Activated naive CD8-positive, alpha-beta T cell treated with anti-CD3 and anti-CD28 coated beads, Interleukin-2, amount 10 ng/mL, durations not matched to agents 7 days and 5 days (primary cell): ENCODE measurements at regions not wholly inside any gene's neighbourhood (a gene's known extent, or its start where the extent isn't known, plus 50 kb on each side); places are given as distances from the start of the nearest gene placed in this dataset.
"Not testable (repeated sequence)": the region's sequence is repeated elsewhere in the genome, so short reads cannot be mapped to it uniquely, and the experiment has no call there.

Experiments
- ATAC-seq: fragments of 150-1000 bp; cut with Tn5 transposase; one replicate; pipeline ENCODE4 v1.10.0; 2021; ENCODE audit warnings: low read depth, moderate library complexity
- POLR2A ChIA-PET: fragments of 350-600 bp; sonication (Branson Sonifier 250); formaldehyde crosslinking; loops from one replicate; lab custom pipeline; 2021; ENCODE audit warnings: antibody characterized with exemption; lab: Charles Lee
- DNase-seq: peaks from one replicate; pipeline ENCODE4 v3.0.0; 2021
- H3K27ac Mint-ChIP-seq: one replicate; pipeline ENCODE4 v1.8.0; 2022; ENCODE audit warnings: mild to moderate bottlenecking, mixed read lengths
- H3K27me3 Mint-ChIP-seq: one replicate; pipeline ENCODE4 v1.8.0; 2022; ENCODE audit warnings: mild to moderate bottlenecking, moderate library complexity, mixed read lengths
- H3K36me3 Mint-ChIP-seq: one replicate; pipeline ENCODE4 v1.8.0; 2021; ENCODE audit warnings: mild to moderate bottlenecking, mixed read lengths
- H3K4me1 Mint-ChIP-seq: one replicate; pipeline ENCODE4 v1.8.0; 2021; ENCODE audit warnings: mixed read lengths
- H3K4me3 Mint-ChIP-seq: one replicate; pipeline ENCODE4 v1.8.0; 2022; ENCODE audit warnings: mild to moderate bottlenecking, moderate library complexity, mixed read lengths
- H3K9me3 Mint-ChIP-seq: one replicate; pipeline ENCODE4 v1.8.0; 2021; ENCODE audit warnings: mixed read lengths

GRCh38 chr2:143873886-143874285 is 646.0 kb downstream of the ZEB2 start:
- POLR2A ChIA-PET, result no interaction called here
- no peak overlapping the region for H3K4me3 Mint-ChIP-seq
- ATAC-seq (no peak), DNase-seq (no peak)
- no peaks in the 10 kb centered on the region for H3K36me3 Mint-ChIP-seq
- peaks cover 2% of the 10 kb centered on the region for H3K4me1 Mint-ChIP-seq
- H3K27me3 Mint-ChIP-seq, result no peaks in the 10 kb centered on the region
- peaks cover 8% of the 10 kb centered on the region for H3K9me3 Mint-ChIP-seq
- H3K27ac Mint-ChIP-seq, result no peak overlapping the region

GRCh38 chr2:143870696-143871095 is 649.2 kb downstream of the ZEB2 start:
- POLR2A ChIA-PET, result no interaction called here
- H3K27me3 Mint-ChIP-seq, result no peaks in the 10 kb centered on the region
- no peak overlapping the region for H3K27ac Mint-ChIP-seq
- H3K4me3 Mint-ChIP-seq, result no peak overlapping the region
- peaks cover 8% of the 10 kb centered on the region for H3K9me3 Mint-ChIP-seq
- ATAC-seq (no peak), DNase-seq (no peak)
- no peaks in the 10 kb centered on the region for H3K36me3 Mint-ChIP-seq
- H3K4me1 Mint-ChIP-seq, result peaks cover 2% of the 10 kb centered on the region

GRCh38 chr2:143856978-143857377 is 662.9 kb downstream of the ZEB2 start:
- H3K27ac Mint-ChIP-seq, result no peak overlapping the region
- DNase-seq (no peak), ATAC-seq (no peak)
- POLR2A ChIA-PET, result no interaction called here
- no peaks in the 10 kb centered on the region for H3K4me1 Mint-ChIP-seq
- H3K9me3 Mint-ChIP-seq, result peaks cover 4% of the 10 kb centered on the region
- H3K4me3 Mint-ChIP-seq, result no peak overlapping the region
- H3K36me3 Mint-ChIP-seq, result no peaks in the 10 kb centered on the region
- H3K27me3 Mint-ChIP-seq, result peaks cover 2% of the 10 kb centered on the region

GRCh38 chr2:143852759-143853158 is 667.2 kb downstream of the ZEB2 start:
- Mint-ChIP-seq H3K27me3 (peaks cover 22% of the 10 kb centered on the region), H3K27ac (no peak overlapping the region), H3K4me1 (no peaks in the 10 kb centered on the region), H3K36me3 (no peaks in the 10 kb centered on the region), H3K4me3 (no peak overlapping the region), H3K9me3 (no peaks in the 10 kb centered on the region)
- POLR2A ChIA-PET, result no interaction called here
- ATAC-seq (no peak), DNase-seq (no peak)

GRCh38 chr2:143850084-143850483 is 669.8 kb downstream of the ZEB2 start:
- Mint-ChIP-seq H3K4me3 (no peak overlapping the region), H3K27me3 (peaks cover 32% of the 10 kb centered on the region), H3K9me3 (no peaks in the 10 kb centered on the region), H3K27ac (no peak overlapping the region), H3K4me1 (no peaks in the 10 kb centered on the region), H3K36me3 (no peaks in the 10 kb centered on the region)
- DNase-seq (no peak), ATAC-seq (no peak)
- POLR2A ChIA-PET, result no interaction called here

- no peak overlapping the region for H3K4me3 Mint-ChIP-seq
- H3K9me3 Mint-ChIP-seq, result no peaks in the 10 kb centered on the region
- POLR2A ChIA-PET, result no interaction called here
- DNase-seq (no peak), ATAC-seq (no peak)
- H3K36me3 Mint-ChIP-seq, result no peaks in the 10 kb centered on the region
- H3K27ac Mint-ChIP-seq, result no peak overlapping the region
- H3K4me1 Mint-ChIP-seq, result no peaks in the 10 kb centered on the region
- H3K27me3 Mint-ChIP-seq, result peaks cover 34% of the 10 kb centered on the region
Observed at GRCh38 chr2:143847257-143847656, 672.7 kb downstream of the ZEB2 start.

DNA sequence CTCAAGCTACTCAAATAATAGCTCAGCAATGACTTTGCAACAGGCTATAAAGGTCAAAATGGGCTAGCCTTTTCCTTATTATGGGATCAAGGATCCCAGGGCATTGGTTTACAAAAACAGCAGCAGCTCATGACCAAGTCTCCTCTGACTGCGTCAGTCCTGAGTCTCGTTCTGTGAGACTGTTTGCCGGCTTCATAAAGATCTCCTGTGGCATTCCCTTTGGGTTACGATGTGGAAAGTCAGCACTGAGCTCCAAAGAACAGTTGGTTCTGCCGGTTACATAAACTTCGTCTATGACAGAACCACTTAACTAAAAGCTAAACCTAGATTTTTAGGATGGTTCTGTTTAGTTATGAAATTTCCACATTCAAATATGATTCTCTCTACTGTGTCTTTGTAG is 674.9 kb downstream of the ZEB2 start:
- Mint-ChIP-seq H3K27me3 (peaks cover 22% of the 10 kb centered on the region), H3K36me3 (no peaks in the 10 kb centered on the region), H3K9me3 (no peaks in the 10 kb centered on the region), H3K4me3 (no peak overlapping the region), H3K27ac (no peak overlapping the region), H3K4me1 (no peaks in the 10 kb centered on the region)
- POLR2A ChIA-PET, result no interaction called here
- ATAC-seq, result no peak
- no peak for DNase-seq

GRCh38 chr2:143843686-143844085 is 676.2 kb downstream of the ZEB2 start:
- Mint-ChIP-seq H3K36me3 (no peaks in the 10 kb centered on the region), H3K4me3 (no peak overlapping the region), H3K27me3 (peaks cover 17% of the 10 kb centered on the region), H3K9me3 (no peaks in the 10 kb centered on the region), H3K27ac (no peak overlapping the region), H3K4me1 (no peaks in the 10 kb centered on the region)
- ATAC-seq (no peak), DNase-seq (no peak)
- POLR2A ChIA-PET, result no interaction called here

DNA sequence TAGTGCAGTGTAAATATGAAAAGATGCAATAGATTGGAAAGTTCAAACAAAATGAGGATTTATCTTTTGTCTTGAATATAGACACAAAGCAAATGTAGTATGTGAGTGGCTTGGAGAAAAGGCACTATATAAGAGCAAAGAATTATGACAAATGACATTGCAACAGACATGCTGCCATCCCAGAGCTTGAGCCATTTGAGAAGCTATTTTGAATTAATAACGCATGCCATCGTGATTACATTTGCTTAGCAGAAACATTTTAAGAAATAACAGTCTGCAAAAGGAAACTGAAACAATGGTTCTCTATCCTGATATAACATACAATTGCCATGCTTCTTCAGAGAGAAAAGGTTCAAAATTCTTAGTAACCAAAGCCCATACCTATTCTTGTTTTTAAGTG is 677.1 kb downstream of the ZEB2 start:
- no peak for ATAC-seq
- Mint-ChIP-seq H3K27ac (no peak overlapping the region), H3K4me3 (no peak overlapping the region), H3K36me3 (no peaks in the 10 kb centered on the region), H3K4me1 (no peaks in the 10 kb centered on the region), H3K27me3 (peaks cover 18% of the 10 kb centered on the region), H3K9me3 (no peaks in the 10 kb centered on the region)
- no peak for DNase-seq
- POLR2A ChIA-PET, result no interaction called here

DNA sequence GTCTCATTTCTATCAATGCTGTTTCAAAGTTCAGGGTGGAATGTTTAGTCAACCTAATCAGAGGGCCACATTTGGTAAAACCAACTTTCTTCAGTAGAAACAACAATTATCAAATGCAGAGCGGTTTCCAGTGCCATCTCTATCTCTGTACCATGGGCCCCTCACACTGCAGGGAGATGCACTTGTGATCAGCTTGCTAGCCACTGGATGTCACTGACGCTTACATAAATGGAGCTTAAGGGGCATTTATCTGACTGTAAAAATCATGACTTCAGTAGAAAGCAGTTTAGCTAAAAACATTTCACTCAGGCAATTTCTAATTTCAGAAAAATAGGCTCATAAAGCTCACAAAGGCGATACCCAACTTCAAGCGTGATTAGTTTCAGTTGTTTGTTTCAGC is 678.0 kb downstream of the ZEB2 start:
- Mint-ChIP-seq H3K9me3 (no peaks in the 10 kb centered on the region), H3K36me3 (no peaks in the 10 kb centered on the region), H3K4me3 (no peak overlapping the region), H3K27me3 (peaks cover 12% of the 10 kb centered on the region), H3K4me1 (no peaks in the 10 kb centered on the region), H3K27ac (no peak overlapping the region)
- no peak for DNase-seq
- POLR2A ChIA-PET, result no interaction called here
- ATAC-seq, result no peak

DNA sequence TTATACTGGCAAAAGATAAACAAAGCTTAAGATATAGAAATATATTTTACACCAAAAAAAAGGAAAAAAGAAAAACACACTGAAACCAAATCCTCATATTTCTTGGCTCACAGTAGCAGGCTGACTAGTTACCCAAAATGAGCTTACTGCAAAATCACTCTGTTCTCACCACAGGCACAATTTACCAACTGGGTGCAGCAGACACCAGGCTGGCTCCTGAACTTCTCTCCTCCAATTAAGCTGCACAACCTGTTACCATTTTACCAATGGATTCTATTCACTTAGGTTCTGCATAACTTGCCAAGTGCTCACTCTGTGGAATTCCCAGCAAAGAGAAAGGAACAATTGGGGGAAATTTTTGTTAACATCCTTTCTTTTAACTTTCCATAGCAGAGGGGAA is 679.3 kb downstream of the ZEB2 start:
- POLR2A ChIA-PET, result no interaction called here
- H3K27me3 Mint-ChIP-seq, result peaks cover 8% of the 10 kb centered on the region
- H3K4me3 Mint-ChIP-seq, result no peak overlapping the region
- DNase-seq (no peak), ATAC-seq (no peak)
- H3K27ac Mint-ChIP-seq, result no peak overlapping the region
- no peaks in the 10 kb centered on the region for H3K9me3 Mint-ChIP-seq
- no peaks in the 10 kb centered on the region for H3K36me3 Mint-ChIP-seq
- H3K4me1 Mint-ChIP-seq, result no peaks in the 10 kb centered on the region

GRCh38 chr2:143840194-143840593 is 679.7 kb downstream of the ZEB2 start:
- Mint-ChIP-seq H3K27ac (no peak overlapping the region), H3K27me3 (peaks cover 8% of the 10 kb centered on the region)
- ATAC-seq, result no peak

GRCh38 chr2:143839456-143839855 is 680.5 kb downstream of the ZEB2 start:
- no peak overlapping the region for H3K4me3 Mint-ChIP-seq

More at GRCh38 chr2:143840194-143840593, 679.7 kb downstream of the ZEB2 start:
- Mint-ChIP-seq H3K4me3 (no peak overlapping the region), H3K4me1 (no peaks in the 10 kb centered on the region), H3K36me3 (no peaks in the 10 kb centered on the region), H3K9me3 (no peaks in the 10 kb centered on the region)
- POLR2A ChIA-PET, result no interaction called here
- no peak for DNase-seq

DNA sequence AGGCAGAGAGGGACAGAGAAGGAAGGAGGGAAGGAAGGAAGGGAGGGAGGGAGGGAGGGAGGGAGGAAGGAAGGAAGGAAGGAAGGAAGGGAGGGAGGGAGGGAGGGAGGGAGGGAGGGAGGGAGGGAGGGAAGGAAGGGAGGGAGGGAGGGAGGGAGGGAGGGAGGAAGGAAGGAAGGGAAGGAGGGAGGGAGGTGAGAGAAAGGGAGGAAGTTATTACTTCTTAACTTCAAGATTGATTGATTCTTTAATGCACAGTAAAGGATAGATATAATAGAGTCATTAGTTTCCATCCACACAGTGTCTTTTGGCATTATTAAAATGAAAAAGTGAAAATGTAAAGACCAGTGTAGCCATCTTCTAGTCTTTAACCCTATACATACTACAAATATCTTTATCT is 682.9 kb downstream of the ZEB2 start:
- H3K36me3 Mint-ChIP-seq, POLR2A ChIA-PET, ATAC-seq, H3K4me1 Mint-ChIP-seq, DNase-seq, H3K4me3 Mint-ChIP-seq, H3K27ac Mint-ChIP-seq, H3K9me3 Mint-ChIP-seq, H3K27me3 Mint-ChIP-seq: not testable (repeated sequence)

More at GRCh38 chr2:143839456-143839855, 680.5 kb downstream of the ZEB2 start:
- Mint-ChIP-seq H3K27me3 (peaks cover 8% of the 10 kb centered on the region), H3K4me1 (no peaks in the 10 kb centered on the region), H3K9me3 (peaks cover 2% of the 10 kb centered on the region), H3K36me3 (no peaks in the 10 kb centered on the region), H3K27ac (no peak overlapping the region)
- POLR2A ChIA-PET, result no interaction called here
- ATAC-seq (no peak), DNase-seq (no peak)

DNA sequence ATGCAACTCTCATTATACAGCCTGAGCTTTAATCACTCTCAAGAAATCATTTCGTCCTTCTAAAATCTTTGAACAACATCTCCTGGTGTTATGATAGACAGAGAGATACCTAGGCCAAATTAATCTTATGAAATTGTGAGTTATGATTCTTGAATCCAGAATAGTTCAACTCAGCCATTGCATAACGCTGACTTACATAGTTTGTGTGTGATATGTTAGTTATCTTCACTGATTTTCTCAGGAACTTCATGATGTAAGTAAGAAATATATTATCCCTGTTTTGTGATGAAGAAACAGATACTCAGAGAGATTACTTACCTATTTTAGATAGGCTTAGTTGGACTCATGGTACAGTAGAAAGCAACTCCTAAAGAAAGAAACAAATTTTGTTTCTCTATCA is 684.4 kb downstream of the ZEB2 start:
- no peaks in the 10 kb centered on the region for H3K4me1 Mint-ChIP-seq
- peaks cover 4% of the 10 kb centered on the region for H3K27me3 Mint-ChIP-seq
- H3K27ac Mint-ChIP-seq, result no peak overlapping the region
- no peaks in the 10 kb centered on the region for H3K36me3 Mint-ChIP-seq
- no peak for DNase-seq
- POLR2A ChIA-PET, result no interaction called here
- peaks cover 3% of the 10 kb centered on the region for H3K9me3 Mint-ChIP-seq
- H3K4me3 Mint-ChIP-seq, result no peak overlapping the region
- ATAC-seq, result no peak
